Heart left ventricle (tissue), 16 donors: ENCODE measurements at regions not wholly inside any gene's neighbourhood (a gene's known extent, or its start where the extent isn't known, plus 50 kb on each side); places are given as distances from the start of the nearest gene placed in this dataset.

Experiments
- ATAC-seq, 4 donors: fragments of 200-7000 bp; cut with Tn5 transposase; one replicate each; pipeline ENCODE4 v1.9.1; 2020 to 2022; ENCODE audit warnings: moderate library complexity in 4 of 4, mild to moderate bottlenecking in 3 of 4, moderate number of reproducible peaks in 1 of 4
- DNase-seq, 5 donors: peaks; one replicate each; pipeline ENCODE4 v3.0.0-alpha.2; 2020
- H3K27ac ChIP-seq, 12 donors: fragments of 200-600 bp; sonication (generic) in 4 of 12; one replicate each; pipeline versions ENCODE4 v1.5.0 to v1.8.0; 2016 to 2022; ENCODE audit warnings: mild to moderate bottlenecking in 2 of 12
- H3K27me3 ChIP-seq, 9 donors: fragments of 200-600 bp; sonication (generic) in 2 of 9; one replicate each; pipeline versions ENCODE4 v1.5.1 to v1.8.0; 2016 to 2022; ENCODE audit warnings: mild to moderate bottlenecking in 3 of 9
- H3K36me3 ChIP-seq, 9 donors: fragments of 200-600 bp; sonication (generic) in 2 of 9; one replicate each; pipeline versions ENCODE4 v1.5.0 to v1.8.0; 2018 to 2022; ENCODE audit warnings: mild to moderate bottlenecking in 2 of 9
- H3K4me1 ChIP-seq, 12 donors: fragments of 200-600 bp; sonication (generic) in 4 of 12; one replicate each; pipeline versions ENCODE4 v1.5.0 to v1.8.0; 2016 to 2022; ENCODE audit warnings: mild to moderate bottlenecking in 3 of 12
- H3K4me3 ChIP-seq, 12 donors: fragments of 200-600 bp; sonication (generic) in 4 of 12; one replicate each; pipeline versions ENCODE4 v1.5.0 to v1.8.0; 2017 to 2022; ENCODE audit warnings: mild to moderate bottlenecking in 9 of 12, moderate library complexity in 4 of 12
- H3K9me3 ChIP-seq, 12 donors: fragments of 200-600 bp; sonication (generic) in 4 of 12; one replicate each; pipeline versions ENCODE4 v1.5.0 to v1.8.0; 2016 to 2022; ENCODE audit warnings: mild to moderate bottlenecking in 1 of 12
- CTCF ChIP-seq, 12 donors: fragments of 200-600 bp; sonication (generic) in 4 of 12; IDR thresholded peaks; one replicate each; pipeline versions ENCODE4 v1.5.0 to v1.8.0; 2018 to 2022; ENCODE audit warnings: antibody characterized with exemption in 12 of 12, mild to moderate bottlenecking in 5 of 12
- POLR2A ChIP-seq, 2 donors: fragments of 450-650 bp; IDR thresholded peaks; one replicate each; pipeline ENCODE4 v1.6.1; 2017; ENCODE audit warnings: antibody characterized with exemption in 2 of 2, mild to moderate bottlenecking in 2 of 2, moderate library complexity in 2 of 2
- WGBS, 4 donors: extraction: QIAGEN DNeasy Blood & Tissue Kit in 2 of 4; methylation state at CpG; one replicate each; pipeline versions ENCODE4 v1.1.5 to v1.1.7; 2013 to 2018; 5-methylcytosine and 5-hydroxymethylcytosine counted together
- intact Hi-C, 10 donors: fragments of 100-400 bp; cut with DNase I; formaldehyde crosslinking; loops; one replicate each; pipeline versions ENCODE4 v1.11.1 to v1.14.2; 2022
- donor health status: ischemic (EF 13 %, LVEDD 7.1; RV severe dilation, severe dysfunction).
- donor health status: healthy with polysubstance abuse.
- donor health status: DM: no; HTN: yes; CAD: no.
- donor health status: DM: no; HTN: no; CAD: no.
- donor health status: ischemic (EF 25% LVEDD 6.9; RV normal size, moderate dysfunction).
- donor health status: ischemic (EF 25% LVEDD 5.7; RV mildly dilated, moderate dysfunction).
- donor health status: healthy.
- donor health status: DM: yes; HTN: yes; CAD: no.
- donor health status: ischemic (EF 35%, LVEDD 5.7; RV mildly dilated, moderate dysfunction).
- donor health status: nonischemic (EF 11% LVEDD 7.7; RV severe dilation, severe dysfunction).
- donor health status: DM: yes; HTN: yes; CAD: no.
- donor health status: PGD.
- donor health status: ischemic (EF 29% LVEDD 5.4; RV normal size, mild dysfunction).
- donor health status: nonischemic (EF 23%, LVEDD 6.1; RV moderate dilation, normal function).

DNA sequence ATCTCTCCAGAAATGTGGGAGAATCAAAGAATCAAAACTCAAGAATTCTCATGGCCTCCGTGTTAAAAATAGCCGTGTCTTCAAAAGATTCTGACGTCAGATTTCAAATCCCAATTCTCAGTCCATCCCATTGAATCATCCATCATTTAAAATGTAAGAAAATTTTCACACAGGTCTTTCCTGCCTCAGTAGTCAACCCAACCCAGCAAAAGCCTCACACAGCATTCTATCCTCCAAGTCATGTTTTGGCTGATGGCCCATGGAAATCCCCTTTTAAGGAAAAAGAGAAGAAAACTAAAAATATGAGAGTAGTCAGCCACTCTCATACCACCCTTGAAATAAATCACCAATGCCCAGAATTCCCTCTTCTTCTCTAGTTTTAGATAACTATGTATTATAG is 211.8 kb downstream of the C1D start:
- Histone ChIP-seq H3K4me3 (no peak overlapping the region), H3K4me1 (peaks cover 0 to 14% (median 0%) of the 10 kb centered on the region in 12 donors), H3K27me3 (peaks cover 0 to 4% (median 0%) of the 10 kb centered on the region in 9 donors), H3K36me3 (no peaks in the 10 kb centered on the region), H3K9me3 (no peaks in the 10 kb centered on the region), H3K27ac (no peak overlapping the region)
- ATAC-seq, result no peak
- WGBS, 4 donors, result 74 to 85% (median 80%) methylated on average over 3 of the region's 3 CpGs
- intact Hi-C loops, result no loop called here
- TF ChIP-seq POLR2A (IDR thresholded peaks at IDR 0.05) (no peak), CTCF (IDR thresholded peaks at IDR 0.05) (no peak)
- DNase-seq, result no peak

DNA sequence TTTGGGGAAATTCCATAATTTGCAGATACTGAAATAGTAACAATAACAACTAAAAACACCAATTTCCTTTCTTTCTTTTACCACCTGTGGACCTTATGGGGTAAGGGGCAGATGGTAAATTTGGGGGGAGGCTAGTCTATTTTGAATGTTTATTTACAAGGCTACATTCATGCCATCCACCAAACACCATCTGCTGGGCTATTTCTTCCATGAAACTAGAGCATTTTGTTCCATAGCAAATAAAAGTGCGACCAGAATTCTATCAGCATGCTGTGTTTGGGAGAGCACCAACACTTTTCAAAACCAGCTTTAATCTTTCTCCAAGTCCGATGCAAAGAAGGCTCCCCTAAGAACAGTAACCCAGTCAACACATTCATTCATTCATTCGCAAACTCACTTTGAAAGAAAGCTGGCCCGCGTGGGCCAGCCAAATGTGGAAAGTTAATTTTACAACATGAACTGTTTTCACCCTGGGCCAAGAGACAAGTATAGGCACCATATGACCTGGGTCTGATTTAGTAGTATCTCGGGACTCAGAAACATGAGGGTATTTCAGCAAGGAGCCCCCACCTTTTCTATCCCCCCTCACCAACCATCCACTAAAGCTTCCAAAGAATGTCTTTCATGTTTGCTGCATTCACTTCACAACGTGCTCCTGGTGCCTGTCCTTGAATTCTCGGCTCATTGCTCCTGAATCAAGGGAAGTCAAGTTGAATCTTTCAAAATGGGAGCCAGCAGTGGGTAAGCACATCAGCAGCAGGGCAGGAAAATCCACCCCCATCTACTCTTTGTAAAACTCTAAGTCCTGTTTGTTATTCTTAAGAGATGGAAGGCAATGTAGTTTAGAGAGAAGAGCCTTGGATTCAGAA is 210.6 kb downstream of the C1D start:
- Histone ChIP-seq H3K27me3 (peaks cover 0 to 4% (median 0%) of the 10 kb centered on the region in 9 donors), H3K36me3 (no peaks in the 10 kb centered on the region), H3K27ac (no peak overlapping the region), H3K4me3 (no peak overlapping the region), H3K9me3 (no peaks in the 10 kb centered on the region), H3K4me1 (peaks cover 0 to 7% (median 0%) of the 10 kb centered on the region in 12 donors)
- intact Hi-C loops, result no loop called here
- no peak for TF ChIP-seq POLR2A (IDR thresholded peaks at IDR 0.05)
- TF ChIP-seq CTCF (IDR thresholded peaks at IDR 0.05), result no peak
- WGBS, 4 donors, result 67 to 80% (median 77%) methylated on average over 8 of the region's 8 CpGs
- DNase-seq (no peak), ATAC-seq (no peak)

DNA sequence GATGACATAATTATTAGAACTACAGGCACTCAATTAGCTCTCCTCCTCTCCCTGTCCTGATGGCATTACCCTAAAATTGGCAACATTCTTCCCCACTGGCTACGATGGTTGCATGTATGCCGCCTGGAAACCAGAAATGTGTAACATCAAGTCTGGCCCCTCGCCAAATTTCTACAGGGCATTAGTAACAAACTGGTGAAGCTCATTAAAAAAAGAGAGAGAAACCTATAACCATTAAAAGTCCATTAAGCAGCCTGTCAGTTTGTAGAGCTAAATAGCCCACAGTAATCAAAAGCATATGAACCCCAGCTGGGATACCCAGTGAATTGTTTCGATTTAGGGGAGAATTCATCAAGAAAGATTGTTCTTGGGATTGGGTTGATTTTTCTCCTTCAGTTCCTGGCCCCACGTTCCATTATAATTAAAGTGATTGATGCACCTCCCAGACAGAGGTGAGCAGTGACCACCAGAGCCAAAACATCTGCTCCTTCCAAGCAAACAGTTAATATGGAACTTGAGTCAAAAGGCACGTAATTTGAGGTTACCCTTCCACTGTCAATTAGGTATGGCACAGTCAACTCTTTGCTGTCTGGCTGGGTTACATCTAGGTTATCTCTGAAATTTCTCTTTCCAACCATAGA is 208.6 kb downstream of the C1D start:
- Histone ChIP-seq H3K36me3 (no peaks in the 10 kb centered on the region), H3K9me3 (no peaks in the 10 kb centered on the region), H3K27me3 (peaks cover 0 to 16% (median 0%) of the 10 kb centered on the region in 9 donors), H3K4me3 (no peak overlapping the region), H3K4me1 (peaks cover 0 to 7% (median 0%) of the 10 kb centered on the region in 12 donors), H3K27ac (no peak overlapping the region)
- DNase-seq (no peak), ATAC-seq (no peak)
- intact Hi-C loops, result no loop called here
- TF ChIP-seq POLR2A (IDR thresholded peaks at IDR 0.05) (no peak), CTCF (IDR thresholded peaks at IDR 0.05) (no peak)
- 85 to 90% (median 85%) methylated on average over 6 of the region's 6 CpGs for WGBS, 4 donors

- intact Hi-C loops, result no loop called here
Measured at GRCh38 chr2:67854798-67855197, 208.0 kb downstream of the C1D start.

More at GRCh38 chr2:67854798-67855197, 208.0 kb downstream of the C1D start:
- DNase-seq (no peak), ATAC-seq (no peak)
- TF ChIP-seq POLR2A (IDR thresholded peaks at IDR 0.05) (no peak), CTCF (IDR thresholded peaks at IDR 0.05) (no peak)
- WGBS, 4 donors, result 62 to 79% (median 75%) methylated on average over 1 of the region's 1 CpG
- Histone ChIP-seq H3K27ac (no peak overlapping the region), H3K9me3 (no peaks in the 10 kb centered on the region), H3K27me3 (peaks cover 0 to 16% (median 0%) of the 10 kb centered on the region in 9 donors), H3K36me3 (no peaks in the 10 kb centered on the region), H3K4me3 (no peak overlapping the region), H3K4me1 (peaks cover 0 to 4% (median 0%) of the 10 kb centered on the region in 12 donors)
